Smooth muscle cell (in vitro differentiated cells): ENCODE measurements at regions not wholly inside any gene's neighbourhood (a gene's known extent, or its start where the extent isn't known, plus 50 kb on each side); places are given as distances from the start of the nearest gene placed in this dataset.

Experiments used
- DNase-seq: peaks from one replicate; lab custom pipeline; 2025; ENCODE audit not compliant: unreplicated experiment; lab: John Stamatoyannopoulos, UW
- H2AFZ ChIP-seq: fragments of 200-600 bp; sonication (generic); 2 replicates; pipeline ENCODE4 v1.6.0; 2016; ENCODE audit warnings: antibody characterized with exemption, low read depth, mild to moderate bottlenecking
- H3F3A ChIP-seq: fragments of 200-600 bp; sonication (generic); 2 replicates; pipeline ENCODE4 v1.6.0; 2017; ENCODE audit warnings: antibody characterized with exemption, low read depth
- H3K27ac ChIP-seq: fragments of 200-600 bp; sonication (generic); 2 replicates; pipeline ENCODE4 v1.5.1; 2016; ENCODE audit warnings: low read depth, mild to moderate bottlenecking
- H3K27me3 ChIP-seq: fragments of 200-600 bp; sonication (generic); 2 replicates; pipeline ENCODE4 v1.6.1; 2016; ENCODE audit warnings: low read depth, mild to moderate bottlenecking
- H3K36me3 ChIP-seq: fragments of 200-600 bp; sonication (generic); 2 replicates; pipeline ENCODE4 v1.5.1; 2016; ENCODE audit warnings: low read depth
- H3K4me1 ChIP-seq: fragments of 200-600 bp; sonication (generic); 2 replicates; pipeline ENCODE4 v1.5.1; 2016; ENCODE audit warnings: low read depth
- H3K4me2 ChIP-seq: fragments of 200-600 bp; sonication (generic); 2 replicates; pipeline ENCODE4 v1.6.0; 2016; ENCODE audit warnings: mild to moderate bottlenecking
- H3K4me3 ChIP-seq: fragments of 200-600 bp; sonication (generic); 2 replicates; pipeline ENCODE4 v1.5.1; 2016; ENCODE audit warnings: mild to moderate bottlenecking
- H3K79me2 ChIP-seq: fragments of 200-600 bp; sonication (generic); 2 replicates; pipeline ENCODE4 v1.6.0; 2016; ENCODE audit warnings: low read depth, mild to moderate bottlenecking
- H3K9ac ChIP-seq: fragments of 200-600 bp; sonication (generic); 2 replicates; pipeline ENCODE4 v1.6.0; 2016; ENCODE audit warnings: low read depth
- H3K9me3 ChIP-seq: fragments of 200-600 bp; sonication (generic); replicated peaks from 2 replicates; pipeline ENCODE4 v1.5.1; 2016; ENCODE audit warnings: low read depth
- H4K20me1 ChIP-seq: fragments of 200-600 bp; sonication (generic); 2 replicates; pipeline ENCODE4 v1.6.0; 2016; ENCODE audit warnings: low read depth
- CTCF ChIP-seq: fragments of 200-600 bp; sonication (generic); IDR thresholded peaks from 2 replicates; pipeline ENCODE4 v1.5.1; 2017; ENCODE audit warnings: borderline replicate concordance, mild to moderate bottlenecking, antibody characterized with exemption; ENCODE audit not compliant: insufficient read depth, poor library complexity, severe bottlenecking
- WGBS: methylation state at CpG from one replicate; pipeline ENCODE4 v1.1.7; 2016; ENCODE audit warnings: low lambda C conversion rate; 5-methylcytosine and 5-hydroxymethylcytosine counted together

- Histone ChIP-seq H3K9ac (no peak overlapping the region), H3K27me3 (no peaks in the 10 kb centered on the region), H3K4me3 (no peak overlapping the region), H3K27ac (no peak overlapping the region), H4K20me1 (no peaks in the 10 kb centered on the region), H3K79me2 (no peaks in the 10 kb centered on the region), H2AFZ (no peak overlapping the region), H3K36me3 (no peaks in the 10 kb centered on the region), H3K4me2 (no peak overlapping the region), H3K9me3 (no peaks in the 10 kb centered on the region), H3K4me1 (no peaks in the 10 kb centered on the region), H3F3A (no peaks in the 10 kb centered on the region)
- 81% methylated on average over 1 of the region's 1 CpG for WGBS
- TF ChIP-seq CTCF, result no peak
- DNase-seq, result no peak
Observed at GRCh38 chr12:75596406-75596805, 85.0 kb upstream of the KRR1 start.

DNA sequence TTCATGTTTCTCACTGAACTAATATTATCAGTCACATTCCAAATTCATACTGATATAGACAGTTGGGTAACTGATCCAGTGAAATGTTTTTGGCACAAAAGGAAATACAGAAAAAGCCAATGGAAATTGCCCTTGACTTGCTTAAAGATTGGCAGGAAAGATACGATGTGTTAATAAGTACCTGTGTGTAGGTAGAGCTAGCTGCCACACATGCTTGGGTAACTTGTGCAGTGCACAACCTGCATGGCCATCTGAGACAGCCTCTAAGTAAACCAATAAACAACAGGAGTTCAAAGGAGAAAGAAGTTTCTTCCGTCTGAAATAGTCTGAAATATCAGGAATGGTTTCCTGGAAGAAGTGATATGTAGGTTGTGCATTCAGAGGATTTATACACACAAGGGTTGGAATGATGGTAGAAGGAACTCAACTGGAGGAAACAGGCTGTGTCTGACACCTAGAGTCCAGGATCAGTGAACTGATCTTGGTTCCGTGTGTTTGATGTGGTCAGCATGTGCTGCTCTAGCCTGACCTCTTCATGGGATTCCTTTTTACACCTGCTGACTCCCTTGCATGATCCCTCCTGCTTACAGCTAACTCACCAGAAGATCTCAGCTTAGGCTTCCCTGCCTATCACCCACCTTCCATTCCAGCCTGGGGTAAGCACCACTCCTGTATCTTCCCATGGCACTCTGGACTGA, 81.4 kb upstream of the KRR1 start:
- no peak overlapping the region for H3K9ac ChIP-seq
- no peaks in the 10 kb centered on the region for H4K20me1 ChIP-seq
- H3K27ac ChIP-seq, result peak overlapping the region; percentile 62
- H3K36me3 ChIP-seq, result no peaks in the 10 kb centered on the region
- no peak overlapping the region for H3K4me2 ChIP-seq
- DNase-seq, result no peak
- no peaks in the 10 kb centered on the region for H3K9me3 ChIP-seq
- H3K4me1 ChIP-seq, result no peaks in the 10 kb centered on the region
- 86% methylated on average over 3 of the region's 3 CpGs for WGBS
- peaks cover 2% of the 10 kb centered on the region for H3F3A ChIP-seq
- H3K79me2 ChIP-seq, result no peaks in the 10 kb centered on the region
- H3K27me3 ChIP-seq, result no peaks in the 10 kb centered on the region
- H3K4me3 ChIP-seq, result no peak overlapping the region
- H2AFZ ChIP-seq, result no peak overlapping the region
- no peak for TF ChIP-seq CTCF

GRCh38 chr12:75592086-75592485, 80.7 kb upstream of the KRR1 start:
- no peak overlapping the region for H3K4me3 ChIP-seq
- H3K4me1 ChIP-seq, result no peaks in the 10 kb centered on the region
- no peaks in the 10 kb centered on the region for H4K20me1 ChIP-seq
- peak overlapping the region; percentile 10 for H3K9ac ChIP-seq
- peak overlapping the region; percentile 44 for H2AFZ ChIP-seq
- peak overlapping the region; percentile 62 for H3K27ac ChIP-seq
- H3K36me3 ChIP-seq, result no peaks in the 10 kb centered on the region
- H3K4me2 ChIP-seq, result peak overlapping the region; percentile 49
- H3K27me3 ChIP-seq, result no peaks in the 10 kb centered on the region
- DNase-seq, result no peak
- TF ChIP-seq CTCF, result no peak
- WGBS, result 63% methylated on average over 5 of the region's 5 CpGs
- H3K9me3 ChIP-seq, result no peaks in the 10 kb centered on the region
- no peaks in the 10 kb centered on the region for H3K79me2 ChIP-seq
- peaks cover 4% of the 10 kb centered on the region for H3F3A ChIP-seq

- H3F3A ChIP-seq, result peaks cover 4% of the 10 kb centered on the region
- peak overlapping the region; percentile 44 for H2AFZ ChIP-seq
- TF ChIP-seq CTCF, result no peak
- H4K20me1 ChIP-seq, result no peaks in the 10 kb centered on the region
- H3K9ac ChIP-seq, result no peak overlapping the region
- H3K4me1 ChIP-seq, result no peaks in the 10 kb centered on the region
- 17% methylated on average over 1 of the region's 1 CpG for WGBS
- no peak overlapping the region for H3K4me3 ChIP-seq
- no peaks in the 10 kb centered on the region for H3K9me3 ChIP-seq
- no peaks in the 10 kb centered on the region for H3K27me3 ChIP-seq
- peak overlapping the region; percentile 49 for H3K4me2 ChIP-seq
- no peaks in the 10 kb centered on the region for H3K36me3 ChIP-seq
- no peaks in the 10 kb centered on the region for H3K79me2 ChIP-seq
- DNase-seq, result no peak
- H3K27ac ChIP-seq, result peak overlapping the region; percentile 62
Observed at GRCh38 chr12:75591628-75592027, 80.2 kb upstream of the KRR1 start.
